CD4-positive, CD25-positive, alpha-beta regulatory T cell (primary cell): ENCODE measurements at regions not wholly inside any gene's neighbourhood (a gene's known extent, or its start where the extent isn't known, plus 50 kb on each side); places are given as distances from the start of the nearest gene placed in this dataset.
A peak's percentile ranks its signal among the peaks of the same experiment; 100 is the strongest.

Experiments used
- ATAC-seq, 2 donors: fragments of 150-1000 bp; cut with Tn5 transposase; one replicate each; pipeline ENCODE4 v1.10.0; 2021; ENCODE audit warnings: low read depth in 2 of 2, moderate number of reproducible peaks in 2 of 2, moderate library complexity in 1 of 2
- DNase-seq, 3 donors: peaks; one replicate each; pipeline versions ENCODE4 v3.0.0 to v3.0.0-alpha.2; 2012 to 2022; ENCODE audit warnings: mixed read lengths in 1 of 3
- H3K27ac ChIP-seq: one replicate; pipeline ENCODE4 v1.7.0; 2013; ENCODE audit warnings: mild to moderate bottlenecking, low read length; ENCODE audit not compliant: insufficient read depth, poor library complexity, severe bottlenecking
- H3K27me3 ChIP-seq: one replicate; pipeline ENCODE4 v1.7.0; 2013; ENCODE audit warnings: low read length; ENCODE audit not compliant: control insufficient read depth, insufficient read depth
- H3K36me3 ChIP-seq: one replicate; pipeline ENCODE4 v1.7.0; 2013; ENCODE audit warnings: mild to moderate bottlenecking, low read length, moderate library complexity; ENCODE audit not compliant: control insufficient read depth, insufficient read depth
- H3K4me1 ChIP-seq: 2 replicates; pipeline ENCODE4 v1.7.0; 2013; ENCODE audit warnings: mild to moderate bottlenecking, low read length; ENCODE audit not compliant: insufficient read depth, control insufficient read depth, poor library complexity, severe bottlenecking
- H3K4me3 ChIP-seq: one replicate; pipeline ENCODE4 v1.7.0; 2013; ENCODE audit warnings: low read depth, mild to moderate bottlenecking, low read length, moderate library complexity
- H3K9me3 ChIP-seq, 2 experiments: 1 replicate in 1 of 2; 2 replicates in 1 of 2; pipeline ENCODE4 v1.7.0; 2013; ENCODE audit warnings: low read length in 2 of 2, mild to moderate bottlenecking in 1 of 2, moderate library complexity in 1 of 2; ENCODE audit not compliant: control insufficient read depth in 2 of 2
- H3K27ac Mint-ChIP-seq, 3 donors: one replicate each; pipeline ENCODE4 v1.8.0; 2020 to 2022; ENCODE audit warnings: mild to moderate bottlenecking in 3 of 3, mixed read lengths in 3 of 3, moderate library complexity in 2 of 3
- H3K27me3 Mint-ChIP-seq: one replicate; pipeline ENCODE4 v1.8.0; 2022; ENCODE audit warnings: mild to moderate bottlenecking, mixed read lengths
- H3K36me3 Mint-ChIP-seq: one replicate; pipeline ENCODE4 v1.8.0; 2020; ENCODE audit warnings: mixed read lengths
- H3K4me1 Mint-ChIP-seq, 4 donors: one replicate each; pipeline ENCODE4 v1.8.0; 2020 to 2022; ENCODE audit warnings: mixed read lengths in 4 of 4, mild to moderate bottlenecking in 1 of 4
- H3K4me3 Mint-ChIP-seq, 4 donors: one replicate each; pipeline ENCODE4 v1.8.0; 2020 to 2022; ENCODE audit warnings: mild to moderate bottlenecking in 4 of 4, mixed read lengths in 4 of 4, moderate library complexity in 3 of 4
- H3K9me3 Mint-ChIP-seq, 7 donors: one replicate each; pipeline ENCODE4 v1.8.0; 2020 to 2022; ENCODE audit warnings: mixed read lengths in 7 of 7, mild to moderate bottlenecking in 3 of 7, moderate library complexity in 2 of 7

DNA sequence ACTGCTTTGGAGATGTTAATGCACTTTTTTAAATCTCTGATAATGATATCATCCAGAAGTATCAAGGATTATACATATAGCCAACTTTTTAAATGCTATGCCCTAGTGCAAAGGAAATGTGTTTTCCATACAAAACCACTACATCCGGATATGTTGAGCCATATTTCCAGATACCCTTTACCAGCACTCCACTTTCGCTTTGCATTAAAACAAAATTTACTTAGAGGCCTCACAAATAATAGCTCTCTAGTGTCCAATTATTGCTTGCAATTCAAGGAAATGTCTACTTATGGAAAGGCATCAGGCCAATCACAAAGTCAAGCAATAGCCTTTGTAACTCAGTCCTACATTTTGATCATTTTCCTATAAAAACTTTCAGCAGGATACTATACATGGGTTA lies 1072.8 kb upstream of the INTU start:
- no peaks in the 10 kb centered on the region for H3K36me3 ChIP-seq
- DNase-seq (no peak), ATAC-seq (no peak)
- H3K9me3 ChIP-seq, result peaks cover 0 to 2% of the 10 kb centered on the region in 2 experiments
- Mint-ChIP-seq H3K27ac (no peak overlapping the region), H3K27me3 (no peaks in the 10 kb centered on the region), H3K4me1 (no peaks in the 10 kb centered on the region), H3K9me3 (peaks cover 4 to 14% (median 9%) of the 10 kb centered on the region in 7 donors), H3K36me3 (no peaks in the 10 kb centered on the region), H3K4me3 (no peak overlapping the region)
- H3K27ac ChIP-seq, result no peak overlapping the region
- no peaks in the 10 kb centered on the region for H3K27me3 ChIP-seq
- H3K4me1 ChIP-seq, result no peaks in the 10 kb centered on the region
- no peak overlapping the region for H3K4me3 ChIP-seq

DNA sequence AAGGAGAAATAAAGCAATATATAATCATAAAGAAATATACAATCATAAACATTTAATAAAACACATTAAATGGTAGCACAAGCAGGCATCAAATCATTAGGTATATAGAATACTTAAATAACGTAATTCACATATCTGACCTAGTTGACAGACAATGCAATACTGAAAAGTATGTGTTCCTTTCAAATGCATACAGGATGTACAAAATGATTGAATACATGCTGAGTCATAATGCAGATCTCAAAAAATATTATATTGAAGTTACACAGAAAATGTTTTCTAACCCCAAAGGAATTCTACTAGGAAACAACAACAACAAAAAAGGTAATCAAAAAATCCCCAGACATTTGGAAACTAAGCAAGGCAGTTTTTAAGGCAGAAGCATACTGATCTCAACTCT lies 1072.0 kb upstream of the INTU start:
- Histone ChIP-seq H3K27ac (no peak overlapping the region), H3K4me1 (no peaks in the 10 kb centered on the region), H3K9me3 (peaks cover 0 to 2% of the 10 kb centered on the region in 2 experiments), H3K4me3 (no peak overlapping the region), H3K27me3 (no peaks in the 10 kb centered on the region), H3K36me3 (no peaks in the 10 kb centered on the region)
- no peak overlapping the region for H3K27ac Mint-ChIP-seq
- no peak overlapping the region for H3K4me3 Mint-ChIP-seq
- DNase-seq (no peak), ATAC-seq (no peak)
- no peaks in the 10 kb centered on the region for H3K4me1 Mint-ChIP-seq
- no peaks in the 10 kb centered on the region for H3K27me3 Mint-ChIP-seq
- no peaks in the 10 kb centered on the region for H3K36me3 Mint-ChIP-seq
- peaks cover 4 to 14% (median 9%) of the 10 kb centered on the region in 7 donors for H3K9me3 Mint-ChIP-seq

DNA sequence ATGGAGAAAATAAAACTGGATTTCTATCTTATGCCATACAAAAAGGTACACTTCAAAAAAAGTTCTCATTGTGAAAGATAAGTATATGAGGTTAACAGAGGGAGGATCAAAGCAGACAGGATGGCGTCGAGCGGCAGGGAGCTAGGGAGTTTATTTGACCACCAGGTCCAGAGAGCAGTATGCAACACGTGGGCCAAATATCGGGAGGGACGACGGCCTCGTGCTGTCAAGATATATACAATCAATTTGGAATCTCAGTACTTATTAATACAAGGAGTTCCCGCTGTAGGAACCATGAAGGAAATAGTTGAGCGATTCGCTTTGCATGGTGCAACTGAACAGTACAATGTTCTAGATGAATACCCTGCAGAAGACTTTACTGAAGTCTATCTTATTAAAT lies 1069.4 kb upstream of the INTU start:
- H3K27me3 Mint-ChIP-seq, result no peaks in the 10 kb centered on the region
- H3K36me3 Mint-ChIP-seq, result no peaks in the 10 kb centered on the region
- ATAC-seq (no peak), DNase-seq (no peak)
- peaks cover 0 to 2% of the 10 kb centered on the region in 2 experiments for H3K9me3 ChIP-seq
- no peaks in the 10 kb centered on the region for H3K4me1 ChIP-seq
- no peaks in the 10 kb centered on the region for H3K4me1 Mint-ChIP-seq
- H3K36me3 ChIP-seq, result no peaks in the 10 kb centered on the region
- H3K9me3 Mint-ChIP-seq, result peaks cover 0 to 14% (median 9%) of the 10 kb centered on the region in 7 donors
- H3K4me3 ChIP-seq, result no peak overlapping the region
- no peak overlapping the region for H3K27ac Mint-ChIP-seq
- H3K4me3 Mint-ChIP-seq, result no peak overlapping the region
- H3K27me3 ChIP-seq, result no peaks in the 10 kb centered on the region
- H3K27ac ChIP-seq, result no peak overlapping the region

DNA sequence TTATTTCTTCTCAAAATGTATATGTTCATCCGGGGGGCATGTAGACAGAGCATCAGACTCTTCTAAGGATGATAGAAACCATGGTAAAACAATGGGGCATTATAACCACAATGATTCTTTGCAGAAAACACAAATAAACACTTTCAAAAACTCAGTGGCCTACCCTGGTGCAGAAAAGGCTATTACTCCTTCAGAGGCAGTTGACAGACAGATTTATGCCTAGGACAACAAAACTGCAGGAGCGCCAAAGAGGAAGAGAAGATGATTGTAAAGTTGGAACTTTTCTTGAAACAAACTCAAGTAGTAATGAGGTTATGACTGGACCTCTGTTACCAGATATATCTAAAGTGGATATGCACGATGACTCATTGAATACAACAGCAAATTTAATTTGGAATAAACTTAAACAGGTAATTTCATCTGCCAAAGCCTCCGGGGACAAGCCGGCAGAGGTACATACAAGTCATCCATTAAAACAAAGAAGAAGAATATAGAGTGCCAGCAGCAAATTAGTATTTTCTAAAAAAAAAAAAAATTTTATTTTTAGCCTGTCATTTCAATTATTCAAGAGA lies 1068.4 kb upstream of the INTU start:
- Histone ChIP-seq H3K27me3 (no peaks in the 10 kb centered on the region), H3K4me1 (no peaks in the 10 kb centered on the region), H3K4me3 (no peak overlapping the region), H3K9me3 (peaks cover 0 to 2% of the 10 kb centered on the region in 2 experiments), H3K36me3 (no peaks in the 10 kb centered on the region), H3K27ac (no peak overlapping the region)
- DNase-seq (no peak), ATAC-seq (no peak)
- Mint-ChIP-seq H3K36me3 (no peaks in the 10 kb centered on the region), H3K4me3 (no peak overlapping the region), H3K9me3 (peaks cover 0 to 14% (median 9%) of the 10 kb centered on the region in 7 donors), H3K27ac (no peak overlapping the region), H3K4me1 (no peaks in the 10 kb centered on the region), H3K27me3 (no peaks in the 10 kb centered on the region)

DNA sequence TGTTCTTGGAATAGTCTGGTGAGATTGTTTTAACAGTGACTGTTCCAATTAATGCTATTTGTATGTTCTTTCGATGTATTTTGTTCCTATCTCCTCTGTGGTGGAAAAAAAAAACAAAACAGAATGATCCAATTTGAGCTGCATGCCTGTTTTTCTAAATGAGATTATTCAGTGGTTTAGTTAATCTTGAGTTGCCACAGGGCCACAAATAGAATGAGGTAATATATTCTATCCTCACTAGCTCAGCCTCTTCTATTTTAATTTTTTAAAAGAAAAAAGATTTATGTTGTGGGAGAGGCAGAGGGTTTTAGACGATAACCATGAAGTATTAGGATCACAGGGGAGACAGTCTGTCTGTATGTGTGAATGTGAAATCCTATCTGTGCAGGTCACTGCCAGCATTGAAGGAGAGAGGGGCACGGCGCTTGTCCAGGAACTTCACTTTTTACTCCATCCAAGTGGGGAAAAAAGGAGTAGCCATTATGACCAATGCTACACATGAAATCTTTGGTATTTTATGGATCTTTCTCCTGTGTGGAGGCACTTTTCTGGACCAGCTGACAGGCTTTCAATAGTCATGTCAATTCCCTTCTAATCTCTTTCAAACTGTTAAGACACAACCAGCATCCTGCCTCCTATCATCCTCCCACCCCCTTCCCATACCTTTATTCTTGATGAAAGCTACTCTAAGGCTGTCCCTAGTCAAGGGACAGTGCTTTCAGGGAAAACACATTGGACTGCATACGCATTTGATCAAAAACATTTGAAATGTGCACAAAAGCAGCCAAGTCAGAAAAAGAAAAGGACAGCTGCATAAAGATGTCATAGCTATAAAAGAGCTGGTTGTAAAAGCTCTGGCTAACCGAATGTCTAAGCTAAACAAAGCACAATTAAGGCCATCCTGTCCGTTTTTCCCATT lies 1063.8 kb upstream of the INTU start:
- Histone ChIP-seq H3K27ac (no peak overlapping the region), H3K9me3 (no peaks in the 10 kb centered on the region), H3K36me3 (no peaks in the 10 kb centered on the region), H3K27me3 (no peaks in the 10 kb centered on the region), H3K4me3 (no peak overlapping the region), H3K4me1 (no peaks in the 10 kb centered on the region)
- H3K4me3 Mint-ChIP-seq, result peak overlapping the region in 1 of 4 donors; percentile 15
- H3K36me3 Mint-ChIP-seq, result no peaks in the 10 kb centered on the region
- DNase-seq, result no peak
- peaks cover 0 to 11% (median 4%) of the 10 kb centered on the region in 7 donors for H3K9me3 Mint-ChIP-seq
- no peak overlapping the region for H3K27ac Mint-ChIP-seq
- ATAC-seq, result no peak
- H3K4me1 Mint-ChIP-seq, result no peaks in the 10 kb centered on the region
- no peaks in the 10 kb centered on the region for H3K27me3 Mint-ChIP-seq

DNA sequence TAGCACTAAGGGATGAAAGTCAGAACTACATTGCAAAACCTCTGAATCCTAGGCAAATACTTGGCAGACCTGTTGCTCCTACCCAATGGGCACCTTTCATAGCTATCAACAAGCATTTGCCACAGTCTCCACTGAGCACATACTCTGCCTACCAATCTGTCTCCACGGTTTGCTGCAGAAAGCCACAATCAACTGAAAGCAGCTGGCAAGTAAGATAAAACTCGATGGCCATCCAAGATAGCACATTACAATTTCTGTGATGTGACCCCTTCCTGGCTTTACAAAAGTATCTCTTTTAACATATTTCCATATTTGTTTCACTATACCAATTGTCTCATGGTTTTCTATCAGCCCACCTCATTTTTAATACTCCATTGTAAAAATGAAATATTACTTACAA lies 1060.5 kb upstream of the INTU start:
- Histone ChIP-seq H3K4me3 (no peak overlapping the region), H3K9me3 (no peaks in the 10 kb centered on the region), H3K4me1 (no peaks in the 10 kb centered on the region), H3K36me3 (no peaks in the 10 kb centered on the region), H3K27me3 (no peaks in the 10 kb centered on the region), H3K27ac (no peak overlapping the region)
- ATAC-seq, result no peak
- no peaks in the 10 kb centered on the region for H3K36me3 Mint-ChIP-seq
- H3K9me3 Mint-ChIP-seq, result peaks cover 0 to 4% (median 2%) of the 10 kb centered on the region in 7 donors
- H3K4me3 Mint-ChIP-seq, result no peak overlapping the region
- H3K27me3 Mint-ChIP-seq, result no peaks in the 10 kb centered on the region
- no peaks in the 10 kb centered on the region for H3K4me1 Mint-ChIP-seq
- no peak overlapping the region for H3K27ac Mint-ChIP-seq
- DNase-seq, result no peak

DNA sequence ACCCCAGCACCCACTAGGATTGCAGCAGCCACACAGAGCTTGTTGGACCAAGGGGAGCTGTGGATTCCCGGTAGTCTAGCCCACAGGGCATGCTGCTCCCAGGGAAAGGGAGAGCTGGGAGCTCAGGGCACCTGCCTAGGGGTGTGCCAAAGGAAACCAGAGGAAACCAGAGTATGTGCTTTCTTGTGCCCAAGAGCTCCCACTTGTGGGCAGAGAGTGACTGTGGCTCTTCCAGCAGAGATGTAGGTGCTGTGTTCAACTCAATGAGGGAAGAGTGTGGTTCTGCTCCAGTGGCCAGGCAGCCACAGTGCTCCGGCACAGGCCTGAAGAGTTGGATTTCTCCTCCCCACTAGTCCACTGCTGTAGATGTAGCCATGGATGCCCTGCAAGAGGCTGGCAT lies 1050.0 kb upstream of the INTU start:
- no peak overlapping the region for H3K27ac ChIP-seq
- no peak overlapping the region for H3K4me3 ChIP-seq
- H3K27ac Mint-ChIP-seq, result no peak overlapping the region
- H3K4me1 Mint-ChIP-seq, result no peaks in the 10 kb centered on the region
- H3K9me3 Mint-ChIP-seq, result peaks cover 0 to 21% (median 7%) of the 10 kb centered on the region in 7 donors
- no peaks in the 10 kb centered on the region for H3K27me3 Mint-ChIP-seq
- no peak for ATAC-seq
- no peaks in the 10 kb centered on the region for H3K4me1 ChIP-seq
- H3K36me3 Mint-ChIP-seq, result no peaks in the 10 kb centered on the region
- DNase-seq, result no peak
- no peaks in the 10 kb centered on the region for H3K9me3 ChIP-seq
- no peak overlapping the region for H3K4me3 Mint-ChIP-seq
- H3K27me3 ChIP-seq, result no peaks in the 10 kb centered on the region
- no peaks in the 10 kb centered on the region for H3K36me3 ChIP-seq

DNA sequence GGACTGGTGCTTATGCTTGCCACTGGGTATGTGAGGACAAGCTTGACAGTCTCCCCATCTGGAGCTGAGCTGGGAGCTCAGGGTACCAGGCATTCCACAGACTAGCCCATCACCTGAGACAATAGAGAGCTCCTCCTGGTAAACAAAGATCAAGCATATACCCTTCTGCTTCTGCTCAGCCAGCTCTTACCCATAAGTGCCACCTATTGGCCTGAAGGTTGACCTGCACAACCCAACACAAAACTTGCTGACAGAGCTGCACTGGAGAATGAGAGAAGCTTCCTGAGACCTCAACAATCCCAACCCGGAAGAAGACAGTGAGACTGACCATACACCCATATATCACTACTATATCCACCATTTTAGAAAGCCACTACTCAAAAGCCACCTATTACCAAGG lies 1049.2 kb upstream of the INTU start:
- Mint-ChIP-seq H3K4me1 (no peaks in the 10 kb centered on the region), H3K27ac (no peak overlapping the region), H3K4me3 (no peak overlapping the region), H3K36me3 (no peaks in the 10 kb centered on the region), H3K9me3 (peaks cover 2 to 22% (median 7%) of the 10 kb centered on the region in 7 donors), H3K27me3 (no peaks in the 10 kb centered on the region)
- Histone ChIP-seq H3K36me3 (no peaks in the 10 kb centered on the region), H3K4me3 (no peak overlapping the region), H3K9me3 (no peaks in the 10 kb centered on the region), H3K27ac (no peak overlapping the region), H3K4me1 (no peaks in the 10 kb centered on the region), H3K27me3 (no peaks in the 10 kb centered on the region)
- DNase-seq (no peak), ATAC-seq (no peak)
